Fibroblast of skin of scalp (primary cell): ENCODE measurements at regions not wholly inside any gene's neighbourhood (a gene's known extent, or its start where the extent isn't known, plus 50 kb on each side); places are given as distances from the start of the nearest gene placed in this dataset.
"Not testable (repeated sequence)": the region's sequence is repeated elsewhere in the genome, so short reads cannot be mapped to it uniquely, and the experiment has no call there.

Experiments used
- DNase-seq: peaks from one replicate; pipeline ENCODE4 v3.0.0-alpha.2; 2013

DNA sequence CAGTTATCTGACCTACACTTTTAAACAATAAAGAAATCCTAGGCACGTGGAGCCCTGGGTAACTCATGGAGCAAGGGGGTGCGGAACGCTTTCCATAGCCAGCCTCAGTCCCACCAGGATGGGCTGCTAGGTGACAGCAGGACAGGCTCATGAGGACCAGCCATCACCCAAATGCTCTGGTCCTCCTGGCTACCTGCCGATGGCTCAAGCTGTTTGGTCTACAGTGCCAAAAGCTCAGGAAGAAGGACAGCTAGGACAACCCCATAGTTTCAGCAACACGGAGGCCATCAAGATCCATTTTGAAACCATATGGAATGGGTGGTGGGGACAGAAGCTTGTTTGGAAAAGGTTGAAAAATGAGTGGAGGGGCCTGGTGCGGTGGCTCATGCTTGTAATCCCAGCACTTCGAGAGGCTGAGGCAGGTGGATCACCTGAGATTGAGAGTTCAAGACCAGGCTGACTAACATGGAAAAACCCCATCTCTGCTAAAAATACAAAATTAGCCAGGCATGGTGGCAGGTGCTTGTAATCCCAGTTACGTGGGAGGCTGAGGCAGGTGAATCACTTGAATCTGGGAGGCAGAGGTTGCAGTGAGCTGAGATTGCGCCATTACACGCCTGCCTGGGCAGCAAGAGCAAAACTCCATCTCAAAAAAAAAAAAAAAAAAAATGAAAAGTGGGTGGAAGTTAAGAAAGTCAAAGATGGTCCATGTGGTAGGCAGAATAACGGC, 93.7 kb upstream of the ALDH3B2 start:
- not testable (repeated sequence) for DNase-seq

GRCh38 chr11:67761211-67761610, 86.8 kb upstream of the ALDH3B2 start:
- not testable (repeated sequence) for DNase-seq

- not testable (repeated sequence) for DNase-seq
Observed at GRCh38 chr11:67759321-67759720, 84.9 kb upstream of the ALDH3B2 start.

GRCh38 chr11:67758467-67758866, 84.0 kb upstream of the ALDH3B2 start:
- DNase-seq: not testable (repeated sequence)

- DNase-seq: not testable (repeated sequence)
Observed at GRCh38 chr11:67758009-67758408, 83.6 kb upstream of the ALDH3B2 start.

DNA sequence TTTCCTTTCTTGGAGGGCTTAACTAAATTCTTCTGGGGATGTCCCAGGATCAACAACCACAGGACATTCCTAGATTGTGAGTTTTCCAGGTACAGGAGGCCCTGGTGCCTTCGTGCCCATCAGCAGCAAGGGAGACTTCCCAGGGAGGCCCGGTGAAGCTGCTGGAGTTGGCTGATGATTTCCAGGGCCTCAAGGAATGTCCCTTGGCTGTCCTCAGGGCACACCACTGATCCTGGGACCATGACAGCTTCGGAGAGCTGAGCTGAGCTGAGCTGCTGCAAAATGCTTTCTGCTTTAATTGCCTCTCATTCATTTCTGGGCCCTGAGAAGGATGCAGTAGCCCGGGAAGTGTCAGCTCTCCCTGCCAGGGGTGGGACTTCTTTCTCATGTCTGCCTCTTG, 79.4 kb upstream of the ALDH3B2 start:
- DNase-seq: not testable (repeated sequence)

DNA sequence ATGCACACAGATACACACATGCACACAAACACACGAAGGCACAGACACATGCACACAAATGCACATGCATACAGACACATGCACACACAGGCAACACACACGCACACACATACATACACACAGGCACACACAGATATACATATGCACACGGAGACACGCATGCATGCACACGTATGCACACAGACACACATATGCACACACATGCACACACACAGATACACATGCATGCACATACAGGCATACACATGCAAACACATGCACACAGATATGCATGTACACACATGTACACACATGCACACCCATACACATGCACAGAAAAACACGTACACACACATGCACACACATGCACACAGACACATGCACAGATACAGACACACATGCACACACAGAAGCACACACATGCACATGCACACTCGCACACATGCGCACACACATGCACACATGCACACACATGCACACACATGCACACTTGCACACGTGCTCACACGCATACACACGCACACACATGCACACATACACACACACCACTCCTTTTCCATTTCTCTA, 70.8 kb upstream of the ALDH3B2 start:
- DNase-seq: no peak

DNA sequence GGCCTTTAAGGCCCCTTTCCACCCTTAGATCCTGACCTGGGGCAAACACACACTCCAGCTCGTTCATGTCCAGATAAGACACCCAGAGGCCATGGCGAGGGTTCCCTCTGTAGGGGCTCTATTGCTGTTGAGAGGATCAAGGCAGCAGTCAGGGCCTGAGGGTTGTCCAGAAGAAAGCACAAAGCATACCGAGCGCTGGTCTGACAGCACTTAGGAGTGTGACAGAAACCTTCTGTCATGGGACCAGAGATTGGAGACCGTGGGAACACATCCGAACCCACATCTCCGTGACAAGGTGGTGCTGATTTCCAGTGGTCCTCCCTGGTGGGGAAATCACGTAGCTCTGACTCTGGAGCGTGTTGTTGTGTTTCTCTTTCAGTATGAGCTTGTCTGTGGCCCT, 69.8 kb upstream of the ALDH3B2 start:
- not testable (repeated sequence) for DNase-seq

GRCh38 chr11:67738231-67738630, 63.8 kb upstream of the ALDH3B2 start:
- DNase-seq: not testable (repeated sequence)

GRCh38 chr11:67737562-67738080, 63.2 kb upstream of the ALDH3B2 start:
- DNase-seq: not testable (repeated sequence)

DNA sequence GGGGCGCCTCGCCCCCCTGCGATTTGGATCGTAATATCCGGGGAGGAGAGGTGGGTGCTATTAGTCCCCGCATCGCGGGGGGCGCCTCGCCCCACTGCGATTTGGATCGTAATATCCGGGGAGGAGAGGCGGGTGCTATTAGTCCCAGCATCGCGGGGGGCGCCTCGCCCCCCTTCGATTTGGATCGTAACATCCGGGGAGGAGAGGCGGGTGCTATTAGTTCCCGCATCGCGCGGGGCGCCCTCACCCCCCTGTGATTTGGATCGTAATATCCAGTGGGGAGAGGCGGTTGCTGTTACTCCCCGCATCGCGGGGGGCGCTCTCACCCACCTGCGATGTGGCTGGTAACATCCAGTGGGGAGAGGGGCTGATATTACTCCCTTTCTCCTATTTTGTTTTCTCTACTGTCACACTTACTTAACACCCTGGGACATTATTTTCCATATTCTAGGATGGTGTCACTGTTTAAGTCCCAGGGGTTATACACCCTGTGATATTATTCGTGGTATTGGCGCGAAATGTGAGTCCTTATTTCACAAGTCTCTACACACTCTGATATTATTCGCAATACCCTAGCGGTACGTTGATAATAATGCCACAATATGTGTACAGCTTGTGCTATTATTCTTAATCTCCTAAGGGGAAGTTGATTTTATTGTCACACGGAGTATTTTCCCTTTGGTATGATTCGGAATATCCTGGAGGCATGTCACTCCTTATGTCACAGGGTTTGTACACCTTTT, 57.8 kb upstream of the ALDH3B2 start:
- DNase-seq: no peak

DNA sequence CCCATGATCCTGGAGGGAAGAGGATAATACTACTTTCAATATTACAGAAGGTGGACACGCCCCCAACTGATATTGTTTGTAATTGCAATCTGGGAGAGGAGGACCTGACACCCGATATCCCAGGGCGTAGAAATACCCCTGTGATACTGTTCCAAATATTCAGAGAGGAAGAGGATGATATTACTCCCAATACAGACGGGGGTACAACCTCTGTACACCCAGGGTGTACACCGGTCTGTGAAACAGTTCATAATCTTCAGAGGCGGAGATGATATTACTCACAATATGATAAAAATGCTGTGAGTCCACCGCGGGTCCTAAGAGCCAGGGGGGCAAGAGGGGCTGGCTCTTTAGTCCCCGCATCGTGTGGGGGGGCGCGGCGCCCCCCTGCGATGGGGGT, 57.2 kb upstream of the ALDH3B2 start:
- DNase-seq: no peak

DNA sequence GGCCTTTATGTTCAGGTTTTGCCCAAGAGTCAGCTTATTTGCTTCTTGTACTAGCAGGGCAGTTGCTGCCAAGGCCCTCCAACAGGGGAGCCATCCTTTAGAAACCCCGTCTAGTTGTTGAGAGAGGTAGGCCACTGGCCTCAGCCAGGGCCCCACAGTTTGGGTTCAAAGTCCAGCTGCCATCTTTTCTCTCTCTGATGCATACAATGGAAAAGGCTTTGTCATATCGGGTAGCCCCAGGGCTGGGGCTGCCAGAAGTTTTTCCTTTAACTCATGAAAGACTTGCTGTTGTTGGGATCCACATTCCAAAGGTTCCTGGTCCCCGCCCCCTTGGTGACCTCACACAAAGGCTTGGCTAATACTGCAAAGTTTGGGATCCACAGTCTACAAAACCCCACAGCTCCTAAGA, 53.7 kb upstream of the ALDH3B2 start:
- not testable (repeated sequence) for DNase-seq

GRCh38 chr11:67727066-67728040, 52.9 kb upstream of the ALDH3B2 start:
- DNase-seq: not testable (repeated sequence)
